Ascending aorta (tissue), 2 donors: ENCODE measurements at regions not wholly inside any gene's neighbourhood (a gene's known extent, or its start where the extent isn't known, plus 50 kb on each side); places are given as distances from the start of the nearest gene placed in this dataset.
"Not testable (repeated sequence)": the region's sequence is repeated elsewhere in the genome, so short reads cannot be mapped to it uniquely, and the experiment has no call there.

Experiments
- DNase-seq, 2 donors: peaks; one replicate each; pipeline ENCODE4 v3.0.0-alpha.2; 2019; ENCODE audit warnings: low spot score in 2 of 2
- H3K27ac ChIP-seq, 2 donors: fragments of 200-600 bp; sonication (generic); one replicate each; pipeline ENCODE4 v1.5.1; 2016 to 2017; ENCODE audit warnings: mild to moderate bottlenecking in 1 of 2
- H3K27me3 ChIP-seq: fragments of 200-600 bp; sonication (generic); one replicate; pipeline ENCODE4 v1.5.1; 2017
- H3K36me3 ChIP-seq, 2 donors: fragments of 200-600 bp; sonication (generic); one replicate each; pipeline ENCODE4 v1.5.1; 2016
- H3K4me1 ChIP-seq, 2 donors: fragments of 200-600 bp; sonication (generic); one replicate each; pipeline ENCODE4 v1.5.1; 2016 to 2017; ENCODE audit warnings: mild to moderate bottlenecking in 1 of 2
- H3K4me3 ChIP-seq, 2 donors: fragments of 200-600 bp; sonication (generic); one replicate each; pipeline ENCODE4 v1.5.1; 2016 to 2017; ENCODE audit warnings: mild to moderate bottlenecking in 1 of 2
- H3K9me3 ChIP-seq, 2 donors: fragments of 200-600 bp; sonication (generic); one replicate each; pipeline ENCODE4 v1.5.1; 2016
- intact Hi-C: fragments of 100-400 bp; cut with DNase I; formaldehyde crosslinking; loops from one replicate; pipeline ENCODE4 v1.15.1; 2023
- TF ChIP-seq, protein P1 (sequence below), 3 experiments: fragments of 200-600 bp in 2 of 3; fragments of 450-650 bp in 1 of 3; sonication (generic) in 2 of 3; IDR thresholded peaks; one replicate each; pipeline ENCODE4 v1.5.1; 2016 to 2019; ENCODE audit warnings: antibody characterized with exemption in 3 of 3, mild to moderate bottlenecking in 1 of 3, moderate library complexity in 1 of 3

- intact Hi-C loops = no loop called here
- Histone ChIP-seq H3K9me3 (no peaks in the 10 kb centered on the region), H3K4me1 (no peaks in the 10 kb centered on the region), H3K27ac (no peak overlapping the region), H3K36me3 (no peaks in the 10 kb centered on the region), H3K27me3 (no peaks in the 10 kb centered on the region), H3K4me3 (no peak overlapping the region)
- DNase-seq = no peak
- TF ChIP-seq, protein P1, sequence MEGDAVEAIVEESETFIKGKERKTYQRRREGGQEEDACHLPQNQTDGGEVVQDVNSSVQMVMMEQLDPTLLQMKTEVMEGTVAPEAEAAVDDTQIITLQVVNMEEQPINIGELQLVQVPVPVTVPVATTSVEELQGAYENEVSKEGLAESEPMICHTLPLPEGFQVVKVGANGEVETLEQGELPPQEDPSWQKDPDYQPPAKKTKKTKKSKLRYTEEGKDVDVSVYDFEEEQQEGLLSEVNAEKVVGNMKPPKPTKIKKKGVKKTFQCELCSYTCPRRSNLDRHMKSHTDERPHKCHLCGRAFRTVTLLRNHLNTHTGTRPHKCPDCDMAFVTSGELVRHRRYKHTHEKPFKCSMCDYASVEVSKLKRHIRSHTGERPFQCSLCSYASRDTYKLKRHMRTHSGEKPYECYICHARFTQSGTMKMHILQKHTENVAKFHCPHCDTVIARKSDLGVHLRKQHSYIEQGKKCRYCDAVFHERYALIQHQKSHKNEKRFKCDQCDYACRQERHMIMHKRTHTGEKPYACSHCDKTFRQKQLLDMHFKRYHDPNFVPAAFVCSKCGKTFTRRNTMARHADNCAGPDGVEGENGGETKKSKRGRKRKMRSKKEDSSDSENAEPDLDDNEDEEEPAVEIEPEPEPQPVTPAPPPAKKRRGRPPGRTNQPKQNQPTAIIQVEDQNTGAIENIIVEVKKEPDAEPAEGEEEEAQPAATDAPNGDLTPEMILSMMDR (IDR thresholded peaks at IDR 0.05) = no peak
These were observed 128.5 kb upstream of the CHD6 start for GRCh38 chr20:41746635-41747034.

- intact Hi-C loops = loop anchor here (10.0 kb wide), 1 partner anchor 1446 kb away; the partner anchor contains the start of gene PTPRT
- Histone ChIP-seq H3K36me3 (no peaks in the 10 kb centered on the region), H3K27ac (no peak overlapping the region), H3K9me3 (no peaks in the 10 kb centered on the region), H3K4me1 (no peaks in the 10 kb centered on the region), H3K4me3 (no peak overlapping the region), H3K27me3 (no peaks in the 10 kb centered on the region)
- DNase-seq = no peak
- TF ChIP-seq, protein P1 (IDR thresholded peaks at IDR 0.05) = peak; percentile 42 to 68 (median 48)
These were observed 120.5 kb upstream of the CHD6 start for GRCh38 chr20:41738604-41739206.

DNA sequence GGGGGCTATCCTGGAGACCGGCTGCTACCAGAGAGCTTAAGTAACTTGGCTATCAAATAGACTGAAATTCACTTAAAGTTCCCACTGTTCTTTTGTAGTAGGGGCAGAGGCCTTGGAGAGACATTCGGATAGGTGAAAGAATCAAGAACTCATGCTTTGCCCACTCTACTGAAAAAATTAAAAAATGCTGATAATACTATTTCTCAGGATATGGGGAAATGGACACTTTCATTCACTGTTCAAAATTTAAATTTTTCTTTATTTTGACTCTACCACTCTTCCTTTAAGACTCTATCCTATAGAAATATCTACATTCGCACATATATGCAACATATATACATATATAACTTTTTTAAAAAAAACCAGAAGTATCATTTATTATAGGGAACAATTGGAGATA, 117.8 kb upstream of the CHD6 start:
- intact Hi-C loops = loop anchor here (10.0 kb wide), 1 partner anchor 1449 kb away; the partner anchor contains the start of gene PTPRT

DNA sequence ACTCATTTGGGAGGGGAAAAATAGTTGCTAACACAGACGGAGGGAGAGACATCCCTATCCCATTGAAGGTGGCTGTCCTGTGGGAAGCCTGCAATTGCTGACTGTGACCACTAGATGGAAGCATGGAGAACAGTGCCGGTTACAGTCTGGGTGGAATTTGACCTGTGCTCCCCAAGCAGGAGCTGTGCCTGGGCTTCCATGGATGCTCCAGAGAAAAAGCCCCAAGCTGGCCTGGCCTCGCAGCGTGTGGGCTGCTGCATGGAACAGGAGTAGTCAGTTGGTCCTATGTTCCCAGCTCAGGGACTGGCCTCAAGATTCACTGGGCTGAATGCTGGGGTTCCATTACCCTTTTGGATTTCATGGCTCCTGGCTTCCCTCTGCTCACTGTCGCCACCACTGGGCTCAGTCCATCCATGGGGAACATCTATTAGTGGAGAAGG, 116.3 kb upstream of the CHD6 start:
- DNase-seq = no peak
- no peaks in the 10 kb centered on the region for H3K4me1 ChIP-seq
- no peaks in the 10 kb centered on the region for H3K27me3 ChIP-seq
- H3K4me3 ChIP-seq = no peak overlapping the region
- no peak overlapping the region for H3K27ac ChIP-seq
- TF ChIP-seq, protein P1 (IDR thresholded peaks at IDR 0.05) = peak; percentile 37 to 80 (median 78)
- no peaks in the 10 kb centered on the region for H3K36me3 ChIP-seq
- no peaks in the 10 kb centered on the region for H3K9me3 ChIP-seq
- intact Hi-C loops = loop anchor here (10.0 kb wide), 1 partner anchor 1450 kb away; the partner anchor contains the start of gene PTPRT

More for the DNA sequence above, 117.8 kb upstream of the CHD6 start:
- Histone ChIP-seq H3K9me3 (no peaks in the 10 kb centered on the region), H3K27me3 (no peaks in the 10 kb centered on the region), H3K4me3 (no peak overlapping the region), H3K36me3 (no peaks in the 10 kb centered on the region), H3K4me1 (no peaks in the 10 kb centered on the region), H3K27ac (no peak overlapping the region)
- TF ChIP-seq, protein P1 (IDR thresholded peaks at IDR 0.05) = no peak
- DNase-seq = no peak

GRCh38 chr20:41733151-41733550, 115.0 kb upstream of the CHD6 start:
- Histone ChIP-seq H3K27me3 (no peaks in the 10 kb centered on the region), H3K4me1 (no peaks in the 10 kb centered on the region), H3K4me3 (no peak overlapping the region), H3K27ac (no peak overlapping the region), H3K9me3 (no peaks in the 10 kb centered on the region), H3K36me3 (no peaks in the 10 kb centered on the region)
- DNase-seq = no peak
- intact Hi-C loops = loop anchor here (10.0 kb wide), 1 partner anchor 1452 kb away; the partner anchor contains the start of gene PTPRT
- TF ChIP-seq, protein P1 (IDR thresholded peaks at IDR 0.05) = no peak

DNA sequence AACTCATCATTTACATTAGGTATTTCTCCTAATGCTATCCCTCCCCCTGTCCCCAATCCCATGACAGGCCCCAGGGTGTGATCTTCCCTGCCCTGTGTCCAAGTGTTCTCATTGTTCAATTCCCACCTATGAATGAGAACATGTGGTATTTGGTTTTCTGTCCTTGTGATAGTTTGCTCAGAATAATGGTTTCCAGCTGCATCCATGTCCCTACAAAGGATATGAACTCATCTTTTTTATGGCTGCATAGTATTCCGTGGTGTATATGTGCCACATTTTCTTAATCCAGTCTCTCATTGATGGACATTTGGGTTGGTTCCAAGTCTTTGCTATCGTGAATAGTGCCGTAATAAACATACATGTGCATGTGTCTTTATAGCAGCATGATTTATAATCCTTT, 113.0 kb upstream of the CHD6 start:
- not testable (repeated sequence) for H3K4me1 ChIP-seq, H3K27me3 ChIP-seq, H3K36me3 ChIP-seq, H3K9me3 ChIP-seq, H3K27ac ChIP-seq, DNase-seq, H3K4me3 ChIP-seq
- intact Hi-C loops = loop anchor here (10.0 kb wide), 1 partner anchor 1454 kb away; the partner anchor contains the start of gene PTPRT

DNA sequence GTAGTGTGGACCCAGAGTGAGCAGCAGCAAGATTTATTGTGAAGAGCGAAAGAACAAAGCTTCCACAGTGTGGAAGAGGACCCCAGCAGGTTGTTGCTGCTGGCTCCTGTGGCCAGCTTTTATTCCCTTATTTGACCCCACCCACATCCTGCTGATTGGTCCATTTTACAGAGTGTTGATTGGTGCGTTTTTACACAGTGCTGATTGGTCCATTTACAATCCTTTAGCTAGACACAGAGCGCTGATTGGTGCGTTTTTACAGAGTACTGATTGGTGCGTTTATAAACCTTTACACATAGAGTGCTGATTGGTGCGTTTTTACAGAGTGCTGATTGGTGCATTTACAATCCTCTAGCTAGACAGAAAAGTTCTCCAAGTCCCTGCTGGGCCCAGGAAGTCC, 109.5 kb upstream of the CHD6 start:
- H3K27me3 ChIP-seq, H3K4me3 ChIP-seq, H3K9me3 ChIP-seq, H3K27ac ChIP-seq, intact Hi-C loops, DNase-seq, H3K36me3 ChIP-seq, H3K4me1 ChIP-seq: not testable (repeated sequence)
